Left colon (tissue), 2 donors: ENCODE measurements at regions not wholly inside any gene's neighbourhood (a gene's known extent, or its start where the extent isn't known, plus 50 kb on each side); places are given as distances from the start of the nearest gene placed in this dataset.
A peak's percentile ranks its signal among the peaks of the same experiment; 100 is the strongest.

Source experiments
- ATAC-seq: fragments of 200-7000 bp; cut with Tn5 transposase; one replicate; pipeline ENCODE4 v1.9.1; 2020; ENCODE audit warnings: mild to moderate bottlenecking, moderate library complexity
- DNase-seq, 2 donors: peaks; one replicate each; pipeline ENCODE4 v3.0.0-alpha.2; 2020
- intact Hi-C, 2 donors: fragments of 100-400 bp; cut with DNase I in 1 of 2; cut with micrococcal nuclease in 1 of 2; formaldehyde crosslinking; loops; one replicate each; pipeline versions ENCODE4 v1.11.2 to v1.14.0; 2022; cut with DNase I, micrococcal nuclease
- donor health status: DM: no; HTN: no; CAD: no.
- donor health status: DM: yes; HTN: yes; CAD: no.

DNA sequence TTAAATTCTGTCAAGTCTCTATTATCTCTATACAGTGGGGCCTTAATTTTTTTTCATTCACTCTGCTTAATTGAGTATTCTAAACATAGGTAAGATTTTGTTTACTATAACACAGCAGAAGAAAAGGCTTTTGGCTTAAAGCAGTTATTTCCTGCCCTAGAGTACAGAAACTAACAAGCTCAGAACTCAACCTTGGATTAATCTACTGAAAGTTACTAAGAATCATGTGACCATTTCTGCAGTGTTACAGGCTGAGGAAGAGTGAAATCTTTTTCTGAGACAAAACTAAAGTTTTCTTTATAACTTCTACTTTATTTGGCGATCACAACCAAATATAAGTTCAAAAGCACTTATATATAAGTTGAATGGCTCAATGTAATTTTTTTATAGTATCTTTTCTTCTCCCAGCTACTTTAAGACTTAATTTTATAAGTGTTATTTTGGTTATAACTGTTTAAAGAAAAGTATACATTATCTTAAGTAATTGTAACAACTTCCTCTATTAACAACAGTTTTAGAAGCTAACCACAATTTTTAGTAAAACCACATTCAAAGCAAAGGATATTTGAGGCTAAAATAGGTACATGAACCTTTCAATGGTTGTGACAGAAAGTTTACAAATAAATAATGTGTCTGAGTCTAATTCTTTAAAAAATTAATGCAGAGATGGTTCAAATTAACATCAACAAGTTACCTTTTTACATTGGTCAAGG is 240.6 kb upstream of the NAALADL2 start:
- ATAC-seq (no peak), DNase-seq (no peak)
- intact Hi-C loops = no loop called here

DNA sequence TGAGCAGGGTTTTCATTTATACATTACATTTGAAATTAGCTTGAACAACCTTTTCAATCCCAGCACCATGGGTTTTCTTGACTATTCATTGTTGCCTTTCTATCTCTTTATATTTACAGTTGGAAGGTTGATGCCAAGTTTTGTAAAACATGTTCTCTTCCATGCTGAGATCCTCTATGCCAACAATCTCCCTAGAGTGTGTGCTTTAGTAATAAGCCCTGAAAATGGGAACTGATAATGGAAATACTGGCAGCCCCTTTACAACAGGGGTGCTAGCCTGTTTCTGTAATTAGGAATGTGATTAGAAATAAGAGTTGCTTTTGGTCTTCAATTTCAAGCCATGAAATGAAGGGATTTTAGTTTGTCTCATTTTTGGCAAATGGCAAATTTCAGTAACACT is 239.9 kb upstream of the NAALADL2 start:
- DNase-seq (no peak), ATAC-seq (no peak)

DNA sequence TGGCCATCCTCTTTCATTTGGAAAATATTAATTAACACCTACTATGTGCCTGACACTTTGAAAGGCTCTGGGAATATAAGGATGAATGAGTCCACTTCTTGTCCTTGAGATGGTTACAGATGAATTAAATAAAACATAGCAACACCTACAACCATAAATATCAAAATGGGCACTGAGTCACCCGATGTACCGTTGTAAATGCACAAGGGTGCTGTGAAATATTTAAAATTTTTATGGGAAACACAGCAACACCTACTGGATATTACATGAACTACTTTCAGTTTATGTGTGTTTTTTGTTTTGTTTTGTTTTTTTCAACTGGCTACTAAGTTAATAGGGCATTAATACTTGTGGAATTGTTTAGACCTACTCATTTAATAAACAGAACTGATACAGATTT is 239.0 kb upstream of the NAALADL2 start:
- DNase-seq (no peak), ATAC-seq (no peak)
- intact Hi-C loops = no loop called here

More for the DNA sequence above, 239.9 kb upstream of the NAALADL2 start:
- intact Hi-C loops = no loop called here

DNA sequence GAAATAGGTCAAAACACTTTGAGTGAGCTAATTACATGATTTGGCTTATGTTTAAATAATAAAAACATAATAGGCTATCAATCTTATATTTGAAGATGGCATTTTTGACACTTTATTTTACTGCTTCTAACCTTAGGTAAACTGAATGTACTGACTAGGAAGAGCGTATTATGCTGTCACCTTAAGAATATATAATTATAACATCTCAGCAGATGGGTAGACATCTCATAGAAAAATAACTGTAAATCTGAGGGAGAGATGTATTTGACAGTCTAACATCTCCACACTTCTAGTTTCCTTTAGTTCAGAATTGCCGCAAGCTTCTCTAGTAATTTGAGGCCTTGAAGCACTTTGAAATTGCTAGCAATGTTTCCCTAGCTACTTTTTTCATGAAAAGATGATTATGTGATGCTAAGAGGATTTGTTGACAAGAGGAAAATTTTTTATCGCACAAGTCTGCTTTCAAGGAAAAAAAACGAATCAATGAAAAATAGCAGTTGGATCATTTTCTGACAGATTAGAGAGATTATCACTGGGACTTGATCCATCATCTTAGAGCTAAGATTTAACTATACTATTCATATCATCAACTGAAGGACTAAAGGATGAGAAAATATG is 238.2 kb upstream of the NAALADL2 start:
- intact Hi-C loops = no loop called here
- ATAC-seq (no peak), DNase-seq (no peak)

DNA sequence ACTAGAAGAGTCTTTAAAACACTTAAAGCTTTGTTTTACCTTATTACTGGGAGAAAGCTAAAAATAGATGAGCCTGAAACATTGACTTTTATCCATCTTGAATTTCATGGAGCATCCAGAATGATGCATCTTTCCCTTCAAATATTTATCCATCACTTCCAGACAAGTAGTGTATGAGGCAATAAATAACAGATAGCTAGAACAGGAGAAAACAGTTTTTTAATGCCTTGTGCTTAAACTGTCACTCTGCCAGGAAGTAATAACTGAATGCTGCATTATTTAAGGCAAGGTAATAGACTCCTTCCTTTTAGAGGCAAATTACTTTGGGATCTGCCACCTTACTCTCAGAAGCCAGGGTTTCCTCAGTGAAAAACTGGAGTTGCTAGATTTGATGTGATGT is 225.8 kb upstream of the NAALADL2 start:
- intact Hi-C loops = no loop called here
- DNase-seq (no peak), ATAC-seq (no peak)

DNA sequence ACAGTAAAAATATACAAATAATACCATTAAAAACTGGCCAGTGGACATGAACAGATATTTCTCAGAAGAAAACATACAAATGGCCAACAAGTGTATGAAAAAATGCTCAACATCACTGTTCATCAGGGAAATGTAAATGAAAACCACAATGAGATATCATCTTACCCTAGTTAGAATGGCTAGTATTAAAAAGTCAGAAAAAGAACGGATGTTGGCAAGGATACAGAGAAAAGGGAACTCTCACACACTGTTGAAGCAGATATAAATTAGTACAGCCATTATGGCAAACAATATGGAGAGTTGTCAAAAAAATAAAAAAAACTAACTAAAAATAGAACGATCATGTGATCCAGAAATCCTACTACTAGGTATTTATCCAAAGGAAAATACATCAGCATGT is 222.7 kb upstream of the NAALADL2 start:
- ATAC-seq (no peak), DNase-seq (no peak)
- intact Hi-C loops = no loop called here

DNA sequence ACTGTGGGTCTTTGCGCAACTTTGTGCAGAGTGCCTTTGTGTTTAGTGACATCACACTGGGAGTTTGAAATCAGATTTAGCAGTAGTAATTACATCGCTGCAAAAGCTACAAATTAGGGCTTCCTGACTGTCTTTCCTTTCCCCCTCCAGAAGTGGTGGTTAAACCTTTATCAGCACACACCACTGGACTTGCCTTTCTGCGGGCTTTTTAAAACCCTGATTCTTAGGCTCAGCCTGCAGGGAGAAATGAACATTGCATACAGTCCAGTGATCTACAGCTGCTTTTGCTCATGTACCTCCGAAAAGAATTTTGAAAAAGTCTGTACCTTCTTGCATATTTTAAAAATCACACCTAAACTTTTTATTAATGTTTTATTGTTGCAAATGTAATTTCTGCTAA is 219.7 kb upstream of the NAALADL2 start:
- DNase-seq = no peak
- intact Hi-C loops = no loop called here

DNA sequence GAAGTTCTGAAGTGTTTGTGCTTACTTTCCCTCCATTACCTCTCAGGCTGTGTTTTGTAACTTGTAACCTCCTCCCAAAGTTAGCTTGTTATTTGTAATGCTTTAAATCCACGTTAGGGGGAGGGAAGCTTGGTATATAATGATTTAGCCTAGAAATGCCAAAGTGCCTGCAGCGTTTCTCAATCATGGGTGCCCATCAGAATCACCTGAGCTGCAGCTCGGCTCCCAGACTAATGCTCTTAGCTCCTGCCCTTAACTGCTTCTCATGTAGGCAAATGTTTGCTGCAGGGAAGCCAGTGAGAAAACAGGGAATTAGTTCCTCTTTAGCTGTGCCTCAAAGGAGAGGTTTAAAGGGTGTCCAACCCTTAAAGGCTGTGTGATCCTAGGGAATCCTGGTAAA is 219.2 kb upstream of the NAALADL2 start:
- intact Hi-C loops = no loop called here
- DNase-seq (no peak), ATAC-seq (no peak)

More for the DNA sequence above, 219.7 kb upstream of the NAALADL2 start:
- no peak for ATAC-seq

DNA sequence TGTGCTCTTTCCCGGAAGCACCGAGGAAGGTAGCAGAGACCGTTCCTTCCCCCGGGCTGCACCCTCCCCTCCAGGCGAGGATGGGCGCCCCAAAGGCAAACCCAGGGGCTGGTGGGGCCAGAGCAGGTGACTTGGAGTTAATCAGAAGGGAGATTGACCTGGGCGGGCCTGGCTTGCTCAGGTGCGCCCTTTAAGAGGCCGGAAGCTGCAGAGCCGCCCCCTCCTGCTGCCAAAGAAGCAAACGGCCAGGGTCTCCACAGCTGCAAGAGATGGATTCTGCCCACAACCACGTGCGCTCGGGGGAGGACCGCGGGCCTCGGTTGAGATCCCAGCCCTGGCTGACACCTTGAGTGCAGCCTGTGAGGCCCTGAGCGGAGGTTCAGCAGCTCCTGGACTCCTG is 218.2 kb upstream of the NAALADL2 start:
- intact Hi-C loops = no loop called here
- ATAC-seq = no peak

DNA sequence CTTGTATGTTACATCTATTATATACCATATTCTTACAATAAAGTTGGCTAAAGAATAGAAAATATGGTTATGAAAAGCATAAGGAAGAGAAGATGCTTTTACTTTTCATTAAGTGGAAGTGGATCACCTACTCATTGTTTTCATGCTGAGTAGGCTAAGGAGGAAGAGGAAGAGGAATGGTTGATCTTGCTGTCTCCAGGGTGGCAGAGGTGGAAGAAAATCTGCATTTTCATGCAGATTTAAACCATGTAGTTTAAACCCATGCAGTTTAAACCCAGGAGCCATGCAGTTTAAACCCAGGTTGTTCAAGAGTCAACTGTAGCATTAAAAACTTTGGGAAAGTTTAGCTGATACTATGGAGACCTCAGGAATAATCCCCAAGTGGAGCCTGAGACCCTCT is 214.8 kb upstream of the NAALADL2 start:
- intact Hi-C loops = no loop called here
- no peak for DNase-seq
- no peak for ATAC-seq

More for the DNA sequence above, 218.2 kb upstream of the NAALADL2 start:
- DNase-seq = no peak

DNA sequence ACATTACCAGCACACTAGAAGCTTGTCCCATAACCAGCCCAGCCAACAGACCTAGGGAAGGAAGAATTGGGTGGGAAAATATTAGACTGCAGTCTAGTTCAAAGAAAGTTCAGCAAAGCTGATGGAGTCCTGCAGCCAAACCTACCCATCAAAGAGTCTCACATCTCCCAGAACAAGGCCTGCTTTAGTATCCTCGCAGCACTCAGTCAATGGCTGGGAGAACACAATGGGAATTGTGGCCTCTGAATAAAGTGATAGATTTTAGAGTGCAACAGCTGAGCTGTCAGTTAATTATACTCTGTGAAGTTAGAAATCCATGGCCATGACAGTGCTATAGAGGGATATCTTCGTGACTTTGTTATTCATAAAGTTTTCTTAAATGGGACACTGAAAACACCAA is 207.2 kb upstream of the NAALADL2 start:
- ATAC-seq (no peak), DNase-seq (no peak)
- intact Hi-C loops = no loop called here

DNA sequence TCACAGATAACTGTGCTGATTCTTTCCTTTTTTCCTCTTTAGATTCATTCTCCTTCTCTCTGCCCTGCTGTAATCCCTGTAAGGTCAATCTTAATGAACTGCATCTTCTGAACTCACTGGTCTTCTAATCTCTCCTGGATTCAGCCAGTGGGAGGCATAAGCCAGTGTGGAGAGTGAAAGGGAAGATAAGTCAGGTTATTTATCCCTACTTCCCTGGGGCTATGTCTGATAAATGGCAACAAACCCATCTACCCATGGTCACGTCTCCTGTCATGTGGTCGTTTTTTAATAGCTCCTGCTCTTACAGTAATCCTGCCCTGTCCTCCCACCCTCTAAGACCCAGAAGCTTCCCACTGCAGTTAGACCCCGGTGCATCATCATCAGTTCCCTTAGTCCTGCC is 199.6 kb upstream of the NAALADL2 start:
- intact Hi-C loops = no loop called here
- no peak for ATAC-seq

DNA sequence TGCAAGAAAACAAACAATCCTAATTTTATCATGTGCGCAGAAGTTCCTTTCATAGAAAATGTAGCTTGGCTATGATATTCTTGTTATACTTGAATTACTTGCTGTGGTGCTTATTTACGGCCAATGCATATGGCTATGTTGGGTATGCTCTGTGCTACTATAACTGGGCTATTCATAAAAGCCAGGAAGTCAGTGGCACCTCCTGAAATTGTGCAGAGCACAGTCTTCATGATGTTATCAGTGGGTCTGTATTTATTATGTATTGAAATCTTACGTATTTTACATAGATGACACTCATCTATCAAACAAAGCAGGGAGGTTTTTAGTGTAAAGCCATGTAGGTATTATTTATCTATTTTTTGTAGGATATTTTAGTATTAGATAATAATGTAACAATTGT is 196.5 kb upstream of the NAALADL2 start:
- ATAC-seq = no peak
- intact Hi-C loops = no loop called here
- no peak for DNase-seq

More for the DNA sequence above, 199.6 kb upstream of the NAALADL2 start:
- no peak for DNase-seq

DNA sequence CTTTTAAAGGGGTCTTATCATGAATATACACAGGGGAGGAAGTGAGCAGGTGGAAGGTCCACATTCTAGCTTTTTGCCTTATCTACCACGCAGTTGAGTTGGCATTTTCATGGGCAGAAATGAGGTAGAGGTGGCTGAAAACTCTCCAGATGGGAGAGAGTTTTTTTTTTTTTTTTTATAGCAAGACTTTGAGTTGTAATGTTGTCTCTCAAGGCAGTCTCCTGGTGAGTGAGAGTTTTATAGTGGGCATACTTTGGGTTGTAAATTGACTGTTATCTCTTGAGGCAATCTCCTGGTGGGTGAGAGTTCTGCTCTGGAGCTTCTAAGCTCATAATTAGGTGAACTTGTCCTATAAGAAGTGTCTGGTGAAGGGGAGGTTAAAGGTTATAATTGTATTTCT is 191.7 kb upstream of the NAALADL2 start:
- intact Hi-C loops = no loop called here
- peak; percentile 32 for ATAC-seq
- DNase-seq = no peak

DNA sequence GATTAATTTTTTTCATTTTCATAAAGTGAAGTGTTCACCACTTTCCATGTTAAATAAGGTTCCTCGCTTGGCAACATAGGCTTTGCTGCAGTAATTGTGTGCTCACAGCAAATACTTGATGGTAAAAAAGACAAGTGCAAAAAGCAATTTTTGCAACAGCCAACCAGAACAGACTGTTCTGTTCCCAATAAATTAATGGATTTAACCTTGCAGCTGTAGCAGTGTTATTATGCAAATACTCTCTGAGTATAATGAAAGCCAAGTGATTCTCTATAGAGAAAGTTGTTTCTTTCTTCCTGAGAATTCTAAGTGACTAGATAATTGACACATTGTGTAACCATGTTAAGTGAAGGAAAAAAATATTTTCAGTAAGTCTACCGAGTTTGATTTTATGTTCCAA is 183.7 kb upstream of the NAALADL2 start:
- ATAC-seq (no peak), DNase-seq (no peak)
- intact Hi-C loops = no loop called here

DNA sequence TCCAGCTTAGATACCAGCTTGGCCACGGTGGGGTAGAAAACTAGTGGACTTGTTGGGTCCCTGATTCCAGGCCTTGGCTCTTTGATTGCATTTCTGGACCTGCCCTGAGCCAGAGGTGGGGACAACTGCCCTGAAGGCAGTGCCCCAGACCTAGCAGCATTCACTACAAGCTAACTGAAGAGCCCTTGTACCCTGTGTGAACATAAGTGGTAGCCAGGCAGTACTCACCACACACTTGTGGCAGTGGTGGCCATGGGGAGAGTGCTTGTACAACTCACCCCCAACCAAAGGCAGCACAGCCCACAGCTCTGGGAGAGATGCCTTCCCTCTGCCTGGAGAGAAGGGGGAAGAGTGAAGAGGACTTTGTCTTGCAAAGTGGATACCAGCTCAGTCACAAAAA is 177.3 kb upstream of the NAALADL2 start:
- intact Hi-C loops = no loop called here
- ATAC-seq (no peak), DNase-seq (no peak)

DNA sequence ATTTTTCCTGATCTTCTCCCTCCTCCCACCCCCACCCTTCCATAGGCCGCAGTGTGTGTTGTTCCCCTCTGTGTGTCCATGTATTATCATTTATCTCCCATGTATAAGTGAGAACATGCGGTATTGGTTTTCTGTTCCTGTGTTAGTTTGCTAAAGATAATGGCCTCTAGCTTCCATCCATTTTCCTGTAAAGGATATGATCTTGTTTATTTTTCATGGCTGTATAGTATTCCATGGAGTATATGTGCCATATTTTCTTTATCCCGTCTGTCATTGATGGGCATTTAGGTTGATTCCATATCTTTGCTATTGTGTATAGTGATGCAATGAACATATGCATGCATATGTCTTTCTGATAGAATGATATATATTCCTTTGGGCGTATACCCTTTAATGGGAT is 173.3 kb upstream of the NAALADL2 start:
- intact Hi-C loops = no loop called here
- no peak for ATAC-seq
- no peak for DNase-seq

DNA sequence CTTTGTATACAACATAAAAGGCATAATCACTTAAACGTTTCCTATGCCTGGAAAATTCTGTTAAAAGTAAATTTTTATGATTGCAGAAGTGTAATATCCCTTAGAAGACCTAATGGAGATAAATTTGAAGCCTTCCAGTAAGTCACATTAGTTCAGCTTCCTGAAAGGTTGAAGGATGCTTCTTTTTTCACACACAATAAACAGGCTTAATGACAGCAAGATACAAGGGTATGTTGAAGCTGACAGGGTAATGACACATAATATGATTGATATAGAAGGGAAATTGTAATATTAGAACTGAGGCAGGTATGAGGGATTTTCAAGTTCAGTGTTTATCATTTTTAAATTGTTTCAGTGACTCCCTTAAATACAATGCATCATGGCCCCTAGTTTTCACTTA is 161.8 kb upstream of the NAALADL2 start:
- intact Hi-C loops = no loop called here
- DNase-seq (no peak), ATAC-seq (no peak)

DNA sequence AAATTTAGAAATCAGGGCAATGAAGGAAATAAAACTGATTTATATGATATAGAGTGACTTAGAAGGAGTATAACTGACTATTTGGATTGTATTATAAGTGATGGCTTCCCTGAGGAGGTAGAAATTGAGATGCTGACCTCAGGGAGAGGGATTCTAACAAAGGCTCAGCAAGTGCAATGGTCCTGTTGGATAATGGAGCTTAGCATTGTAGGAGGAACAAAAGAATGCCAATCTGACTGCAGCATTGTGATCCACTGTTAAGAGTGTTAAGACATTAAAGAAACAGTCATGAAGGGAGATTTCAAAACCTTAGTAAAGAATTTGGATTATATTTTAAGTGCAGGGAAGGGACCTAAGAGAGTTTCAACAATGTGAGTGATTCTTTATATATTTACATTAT is 158.4 kb upstream of the NAALADL2 start:
- intact Hi-C loops = no loop called here
- ATAC-seq (no peak), DNase-seq (no peak)

DNA sequence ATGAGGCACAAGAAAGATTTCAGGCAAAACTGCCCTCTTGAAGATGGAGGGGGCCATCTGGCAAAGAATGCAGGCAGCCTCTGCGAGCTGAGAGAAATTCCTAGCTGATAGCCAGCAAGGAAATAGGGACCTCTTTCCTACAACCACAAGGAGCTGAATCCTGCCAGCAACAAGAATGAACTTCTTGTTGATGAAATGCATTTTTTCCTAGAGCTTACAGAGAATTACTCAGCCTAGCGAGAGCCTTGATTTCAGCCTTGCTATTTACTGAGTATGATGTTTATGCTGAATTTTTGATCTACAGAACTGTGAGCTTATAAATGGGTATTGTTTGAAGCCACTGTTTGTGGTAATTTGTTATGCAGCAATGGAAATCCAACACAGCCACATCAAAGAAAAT is 148.5 kb upstream of the NAALADL2 start:
- intact Hi-C loops = no loop called here
- ATAC-seq = no peak
- no peak for DNase-seq

DNA sequence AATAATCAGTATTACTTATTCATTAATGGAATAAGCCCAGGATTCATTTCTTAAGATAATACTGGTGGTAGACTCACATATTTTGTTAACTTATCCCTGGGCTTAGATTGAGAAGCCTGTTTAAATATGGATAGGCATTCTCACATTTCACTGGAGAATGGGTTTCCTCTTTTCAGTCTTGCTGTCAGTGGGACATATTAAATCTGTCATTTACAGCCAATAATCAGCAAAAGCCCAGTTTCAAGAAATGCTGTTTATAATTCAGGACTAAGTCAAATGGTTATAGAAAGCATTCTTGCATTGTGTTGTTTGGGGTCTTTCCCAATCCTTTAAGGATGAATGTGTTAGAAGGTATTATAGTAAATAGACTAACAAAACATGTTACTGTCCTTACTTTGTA is 143.7 kb upstream of the NAALADL2 start:
- no peak for ATAC-seq
- no peak for DNase-seq
- intact Hi-C loops = no loop called here
